Neural cell (in vitro differentiated cells): ENCODE measurements at regions not wholly inside any gene's neighbourhood (a gene's known extent, or its start where the extent isn't known, plus 50 kb on each side); places are given as distances from the start of the nearest gene placed in this dataset.

Experiments used
- H2AFZ ChIP-seq: fragments of 200-600, 300-800 bp; sonication (generic), shearing (Covaris generic); 2 replicates; pipeline ENCODE4 v1.6.0; 2014; ENCODE audit warnings: low read depth, mild to moderate bottlenecking, antibody characterized with exemption, low read length, moderate library complexity
- H3F3A ChIP-seq: fragments of 200-600 bp; shearing (Covaris generic); 2 replicates; pipeline ENCODE4 v1.6.1; 2016; ENCODE audit warnings: mild to moderate bottlenecking, moderate library complexity, mixed read lengths, antibody characterized with exemption, low read length; ENCODE audit not compliant: insufficient read depth, poor library complexity, severe bottlenecking
- H3K27ac ChIP-seq: fragments of 200-600, 300-800 bp; sonication (generic), shearing (Covaris generic); 2 replicates; pipeline ENCODE4 v1.5.1; 2014; ENCODE audit warnings: mild to moderate bottlenecking, low read length, moderate library complexity
- H3K27me3 ChIP-seq: fragments of 300-800, 200-600 bp; sonication (generic), shearing (Covaris generic); 2 replicates; pipeline ENCODE4 v1.6.0; 2014; ENCODE audit warnings: mild to moderate bottlenecking, low read depth, low read length, moderate library complexity; ENCODE audit not compliant: insufficient read depth
- H3K36me3 ChIP-seq: fragments of 300-800, 200-600 bp; sonication (generic), shearing (Covaris generic); 2 replicates; pipeline ENCODE4 v1.5.1; 2014; ENCODE audit warnings: mild to moderate bottlenecking, antibody characterized with exemption, low read length, moderate library complexity; ENCODE audit not compliant: insufficient read depth
- H3K4me2 ChIP-seq: fragments of 300-800, 200-600 bp; sonication (generic), shearing (Covaris generic); 2 replicates; pipeline ENCODE4 v1.6.0; 2014; ENCODE audit warnings: mild to moderate bottlenecking, low read length
- H3K4me3 ChIP-seq: fragments of 300-800, 200-600 bp; sonication (generic), shearing (Covaris generic); 2 replicates; pipeline ENCODE4 v1.5.1; 2014; ENCODE audit warnings: mild to moderate bottlenecking, low read length, moderate library complexity
- H3K79me2 ChIP-seq: fragments of 200-600 bp; shearing (Covaris generic); replicated peaks from 2 replicates; pipeline ENCODE4 v1.6.0; 2014; ENCODE audit warnings: mild to moderate bottlenecking, low read length, moderate library complexity; ENCODE audit not compliant: insufficient read depth
- H3K9ac ChIP-seq: fragments of 300-800, 200-600 bp; sonication (generic), shearing (Covaris generic); 2 replicates; pipeline ENCODE4 v1.6.1; 2016; ENCODE audit warnings: mild to moderate bottlenecking, low read length, mixed read lengths
- H3K9me2 ChIP-seq: fragments of 200-600 bp; shearing (Covaris generic); 2 replicates; pipeline ENCODE4 v1.6.1; 2016; ENCODE audit warnings: mild to moderate bottlenecking, low read length, mixed read lengths; ENCODE audit not compliant: insufficient read depth
- H3K9me3 ChIP-seq: fragments of 200-600, 300-800 bp; sonication (generic), shearing (Covaris generic); 2 replicates; pipeline ENCODE4 v1.6.1; 2016; ENCODE audit warnings: mild to moderate bottlenecking, mixed run types, low read length, moderate library complexity, mixed read lengths
- H4K20me1 ChIP-seq: fragments of 200-600 bp; shearing (Covaris generic); 2 replicates; pipeline ENCODE4 v1.6.1; 2016; ENCODE audit warnings: mild to moderate bottlenecking, mixed run types; ENCODE audit not compliant: insufficient read depth
- CTCF ChIP-seq: fragments of 450-650 bp; IDR thresholded peaks from 2 replicates; pipeline ENCODE4 v1.5.1; 2014; ENCODE audit warnings: antibody characterized with exemption, mild to moderate bottlenecking, moderate library complexity; ENCODE audit not compliant: poor library complexity, severe bottlenecking
- EP300 ChIP-seq: fragments of 450-650 bp; conservative IDR thresholded peaks from 2 replicates; pipeline ENCODE4 v1.6.1; 2014; ENCODE audit warnings: antibody characterized with exemption, mild to moderate bottlenecking, moderate library complexity; ENCODE audit not compliant: poor library complexity, severe bottlenecking
- EZH2 ChIP-seq: fragments of 200-600, 300-800 bp; shearing (Covaris generic), sonication (generic); IDR thresholded peaks from 2 replicates; pipeline ENCODE4 v1.6.1; 2014; ENCODE audit warnings: antibody characterized with exemption, low read length, borderline replicate concordance, mild to moderate bottlenecking; ENCODE audit not compliant: insufficient read depth, poor library complexity, severe bottlenecking
- MXI1 ChIP-seq: fragments of 450-650 bp; conservative IDR thresholded peaks from 2 replicates; pipeline ENCODE4 v1.6.1; 2014; ENCODE audit warnings: antibody characterized with exemption, mild to moderate bottlenecking; ENCODE audit not compliant: poor library complexity, severe bottlenecking
- POLR2AphosphoS5 ChIP-seq: IDR thresholded peaks from 2 replicates; pipeline ENCODE4 v1.6.1; 2012
- RAD21 ChIP-seq: fragments of 450-650 bp; conservative IDR thresholded peaks from 2 replicates; pipeline ENCODE4 v1.6.1; 2014; ENCODE audit warnings: antibody characterized with exemption, mild to moderate bottlenecking, moderate library complexity
- SMC3 ChIP-seq: fragments of 450-650 bp; conservative IDR thresholded peaks from 2 replicates; pipeline ENCODE4 v1.6.1; 2014; ENCODE audit warnings: antibody characterized with exemption, mild to moderate bottlenecking, moderate library complexity; ENCODE audit not compliant: poor library complexity
- TAF1 ChIP-seq: IDR thresholded peaks from 2 replicates; pipeline ENCODE4 v1.6.1; 2012; ENCODE audit warnings: low read depth
- TF ChIP-seq, protein P1 (sequence below): IDR thresholded peaks from 2 replicates; pipeline ENCODE4 v1.6.1; 2012; ENCODE audit warnings: borderline replicate concordance

- no peaks in the 10 kb centered on the region for H3K36me3 ChIP-seq
- no peak overlapping the region for H3K9ac ChIP-seq
- H3K79me2 ChIP-seq: no peaks in the 10 kb centered on the region
- TF ChIP-seq, protein P1, sequence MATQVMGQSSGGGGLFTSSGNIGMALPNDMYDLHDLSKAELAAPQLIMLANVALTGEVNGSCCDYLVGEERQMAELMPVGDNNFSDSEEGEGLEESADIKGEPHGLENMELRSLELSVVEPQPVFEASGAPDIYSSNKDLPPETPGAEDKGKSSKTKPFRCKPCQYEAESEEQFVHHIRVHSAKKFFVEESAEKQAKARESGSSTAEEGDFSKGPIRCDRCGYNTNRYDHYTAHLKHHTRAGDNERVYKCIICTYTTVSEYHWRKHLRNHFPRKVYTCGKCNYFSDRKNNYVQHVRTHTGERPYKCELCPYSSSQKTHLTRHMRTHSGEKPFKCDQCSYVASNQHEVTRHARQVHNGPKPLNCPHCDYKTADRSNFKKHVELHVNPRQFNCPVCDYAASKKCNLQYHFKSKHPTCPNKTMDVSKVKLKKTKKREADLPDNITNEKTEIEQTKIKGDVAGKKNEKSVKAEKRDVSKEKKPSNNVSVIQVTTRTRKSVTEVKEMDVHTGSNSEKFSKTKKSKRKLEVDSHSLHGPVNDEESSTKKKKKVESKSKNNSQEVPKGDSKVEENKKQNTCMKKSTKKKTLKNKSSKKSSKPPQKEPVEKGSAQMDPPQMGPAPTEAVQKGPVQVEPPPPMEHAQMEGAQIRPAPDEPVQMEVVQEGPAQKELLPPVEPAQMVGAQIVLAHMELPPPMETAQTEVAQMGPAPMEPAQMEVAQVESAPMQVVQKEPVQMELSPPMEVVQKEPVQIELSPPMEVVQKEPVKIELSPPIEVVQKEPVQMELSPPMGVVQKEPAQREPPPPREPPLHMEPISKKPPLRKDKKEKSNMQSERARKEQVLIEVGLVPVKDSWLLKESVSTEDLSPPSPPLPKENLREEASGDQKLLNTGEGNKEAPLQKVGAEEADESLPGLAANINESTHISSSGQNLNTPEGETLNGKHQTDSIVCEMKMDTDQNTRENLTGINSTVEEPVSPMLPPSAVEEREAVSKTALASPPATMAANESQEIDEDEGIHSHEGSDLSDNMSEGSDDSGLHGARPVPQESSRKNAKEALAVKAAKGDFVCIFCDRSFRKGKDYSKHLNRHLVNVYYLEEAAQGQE: no peak
- TF ChIP-seq RAD21 (no peak), MXI1 (no peak), EZH2 (no peak), CTCF (no peak), EP300 (no peak), SMC3 (no peak), POLR2AphosphoS5 (no peak), TAF1 (no peak)
- no peak overlapping the region for H2AFZ ChIP-seq
- no peaks in the 10 kb centered on the region for H3F3A ChIP-seq
- no peak overlapping the region for H3K27ac ChIP-seq
- H3K9me2 ChIP-seq: no peaks in the 10 kb centered on the region
- H3K4me2 ChIP-seq: no peak overlapping the region
- no peak overlapping the region for H3K4me3 ChIP-seq
- H4K20me1 ChIP-seq: no peaks in the 10 kb centered on the region
- H3K9me3 ChIP-seq: no peaks in the 10 kb centered on the region
- no peaks in the 10 kb centered on the region for H3K27me3 ChIP-seq
Measured at GRCh38 chr21:22743085-22743484, 1744.9 kb downstream of the NCAM2 start.

GRCh38 chr21:22754746-22755145 lies 1756.5 kb downstream of the NCAM2 start:
- H3K36me3 ChIP-seq: no peaks in the 10 kb centered on the region
- no peak overlapping the region for H2AFZ ChIP-seq
- H3K79me2 ChIP-seq: no peaks in the 10 kb centered on the region
- H3K4me3 ChIP-seq: no peak overlapping the region
- H3K27ac ChIP-seq: no peak overlapping the region
- H3K9me2 ChIP-seq: no peaks in the 10 kb centered on the region
- no peak overlapping the region for H3K9ac ChIP-seq
- H3F3A ChIP-seq: no peaks in the 10 kb centered on the region
- H4K20me1 ChIP-seq: no peaks in the 10 kb centered on the region
- H3K4me2 ChIP-seq: no peak overlapping the region
- TF ChIP-seq EZH2: no peak
- TF ChIP-seq RAD21: no peak
- no peak for TF ChIP-seq MXI1
- TF ChIP-seq SMC3: no peak
- TF ChIP-seq, protein P1: no peak
- no peak for TF ChIP-seq POLR2AphosphoS5
- TF ChIP-seq TAF1: no peak
- TF ChIP-seq EP300: no peak
- no peak for TF ChIP-seq CTCF
- no peaks in the 10 kb centered on the region for H3K9me3 ChIP-seq
- H3K27me3 ChIP-seq: no peaks in the 10 kb centered on the region
